ENCODE measurements at regions not wholly inside any gene's neighbourhood (a gene's known extent, or its start where the extent isn't known, plus 50 kb on each side); places are given as distances from the start of the nearest gene placed in this dataset.

- peak; percentile 23 to 46 (median 27) for DNase-seq
Observed at GRCh38 chr15:47945872-47946650, 174.7 kb upstream of the SLC24A5 start.

- DNase-seq, result no peak
Observed at GRCh38 chr15:47949815-47950214, 171.0 kb upstream of the SLC24A5 start.

DNA sequence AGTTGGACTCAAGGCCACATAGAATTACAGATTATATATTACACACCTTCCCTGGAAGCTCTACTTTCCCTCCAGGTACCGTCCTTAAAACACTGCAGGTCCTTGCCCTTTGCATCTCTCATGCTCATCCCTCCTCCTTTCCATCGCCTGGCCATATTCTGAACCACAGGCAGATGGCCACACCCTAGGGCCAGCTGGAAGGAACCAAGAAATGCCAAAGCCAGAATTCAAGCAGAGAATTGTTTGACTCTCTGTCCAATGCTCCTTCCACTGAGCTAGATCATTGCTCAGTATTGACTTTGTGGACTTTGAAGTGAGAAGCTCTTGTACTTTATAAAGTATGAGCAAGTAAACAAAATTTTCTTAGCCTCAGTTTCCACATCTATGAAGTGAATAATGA lies 170.3 kb upstream of the SLC24A5 start:
- DNase-seq, result no peak

DNA sequence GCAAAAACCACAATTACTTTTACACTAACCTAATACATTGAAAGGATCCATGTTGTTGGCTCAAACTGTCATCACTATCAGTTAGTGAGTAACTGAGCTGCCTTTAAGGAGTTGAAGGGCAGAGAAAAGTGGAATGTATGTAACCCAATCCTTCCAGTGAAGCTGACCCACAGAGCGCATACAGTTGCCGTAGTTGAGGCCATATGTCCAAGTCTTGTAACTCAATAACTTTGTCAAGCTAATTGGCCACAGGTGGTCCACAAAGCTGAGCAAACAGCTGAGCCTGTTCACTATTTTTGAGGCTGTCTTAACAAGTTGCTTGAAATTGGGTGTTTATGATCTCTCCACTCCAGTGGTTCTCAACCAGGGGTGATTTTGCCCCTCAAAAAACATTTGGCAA lies 169.0 kb upstream of the SLC24A5 start:
- peak in 2 of 3 donors; percentile 30 to 56 for DNase-seq

DNA sequence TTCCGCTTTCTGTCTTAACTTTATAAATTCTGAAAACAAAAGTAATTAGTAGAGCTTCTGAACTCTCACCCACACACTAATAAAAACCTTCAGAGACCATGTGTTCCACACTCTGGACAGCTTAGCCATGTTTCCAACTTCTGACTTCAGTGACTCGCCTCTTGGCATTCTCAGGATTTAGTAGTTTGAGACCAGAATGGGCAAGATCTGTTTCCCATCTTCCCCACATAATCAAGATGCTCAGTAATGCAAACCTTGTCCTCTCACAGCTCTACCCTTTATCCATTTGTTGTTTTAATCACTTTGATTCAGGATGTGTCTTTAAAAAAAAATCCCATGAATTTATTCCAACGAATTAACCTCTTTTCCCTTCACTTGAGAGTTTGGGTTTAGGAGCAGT lies 166.6 kb upstream of the SLC24A5 start:
- no peak for DNase-seq

GRCh38 chr15:47955021-47955420 lies 165.8 kb upstream of the SLC24A5 start:
- DNase-seq, result no peak

- no peak for DNase-seq
Observed at GRCh38 chr15:47959617-47960413, 161.0 kb upstream of the SLC24A5 start.

- no peak for DNase-seq
Observed at GRCh38 chr15:47961401-47962090, 159.2 kb upstream of the SLC24A5 start.

GRCh38 chr15:47963265-47963664 lies 157.5 kb upstream of the SLC24A5 start:
- no peak for DNase-seq

DNA sequence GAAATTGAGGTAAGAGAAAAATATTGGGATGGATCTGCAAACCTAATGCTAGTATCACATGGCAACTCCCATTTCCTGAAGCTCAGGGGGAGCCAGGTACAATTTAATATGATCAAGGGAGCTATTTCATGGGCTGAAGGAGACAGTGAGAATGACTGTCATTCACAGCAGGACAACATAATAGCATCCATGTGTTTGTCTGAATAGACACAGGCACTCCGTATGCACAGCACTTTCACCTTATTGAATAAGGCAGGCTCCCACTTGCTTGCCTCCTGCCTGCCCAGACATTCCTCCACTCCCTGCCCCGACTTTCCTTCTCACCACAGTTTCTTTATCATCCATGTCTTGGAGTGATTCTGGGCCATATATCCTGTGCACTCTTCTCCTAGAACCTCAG lies 156.6 kb upstream of the SLC24A5 start:
- no peak for DNase-seq

- DNase-seq, result no peak
Observed at GRCh38 chr15:47965297-47965696, 155.5 kb upstream of the SLC24A5 start.

GRCh38 chr15:47968593-47968992 lies 152.2 kb upstream of the SLC24A5 start:
- no peak for DNase-seq

DNA sequence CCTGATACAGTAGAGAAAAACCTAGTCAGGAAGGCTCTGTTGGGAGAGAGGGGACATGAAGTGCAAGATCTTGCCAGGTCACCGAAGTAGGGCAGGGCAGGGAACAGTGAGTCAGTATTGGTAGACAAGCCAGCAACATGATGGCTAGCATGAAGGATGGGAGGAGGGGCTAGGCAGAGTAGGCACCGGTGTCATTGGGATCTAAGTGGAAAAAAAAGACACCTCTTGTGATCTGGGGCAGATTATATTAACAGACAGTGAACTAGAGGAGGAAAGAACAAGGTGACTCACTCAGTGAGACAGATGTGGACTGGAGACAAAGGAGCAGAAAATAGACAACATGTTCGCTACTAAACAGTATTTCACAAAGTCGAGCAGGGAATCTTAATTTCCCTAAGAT lies 149.2 kb upstream of the SLC24A5 start:
- DNase-seq, result no peak

- DNase-seq, result no peak
Observed at GRCh38 chr15:47972738-47973137, 148.1 kb upstream of the SLC24A5 start.

- DNase-seq, result no peak
Observed at GRCh38 chr15:47974724-47975123, 146.1 kb upstream of the SLC24A5 start.

- DNase-seq, result no peak
Observed at GRCh38 chr15:47975427-47975826, 145.4 kb upstream of the SLC24A5 start.

GRCh38 chr15:47983533-47983932 lies 137.3 kb upstream of the SLC24A5 start:
- no peak for DNase-seq

GRCh38 chr15:47985568-47985967 lies 135.2 kb upstream of the SLC24A5 start:
- no peak for DNase-seq

- DNase-seq, result no peak
Observed at GRCh38 chr15:47987461-47987860, 133.3 kb upstream of the SLC24A5 start.

GRCh38 chr15:47987908-47988532 lies 132.8 kb upstream of the SLC24A5 start:
- peak; percentile 51 to 87 (median 70) for DNase-seq

DNA sequence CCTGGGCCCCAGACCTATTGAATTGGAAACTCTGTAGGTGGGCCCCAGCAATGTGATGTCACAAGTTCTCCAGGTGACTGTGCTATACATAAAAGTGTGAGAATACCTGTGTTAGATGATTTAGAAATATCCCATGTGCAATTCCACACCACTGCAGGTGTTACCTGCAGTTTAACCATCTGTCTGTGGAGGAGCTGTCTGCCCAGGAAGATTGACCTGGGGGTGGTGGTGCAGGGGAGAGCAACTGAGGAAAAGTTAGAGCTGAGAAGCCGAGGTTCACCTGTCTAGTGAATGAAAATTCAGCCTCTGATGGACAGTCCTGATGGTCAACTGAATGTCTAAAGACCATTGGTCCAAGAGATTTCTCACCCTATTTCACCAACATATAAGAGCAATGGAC lies 132.2 kb upstream of the SLC24A5 start:
- DNase-seq, result no peak

DNA sequence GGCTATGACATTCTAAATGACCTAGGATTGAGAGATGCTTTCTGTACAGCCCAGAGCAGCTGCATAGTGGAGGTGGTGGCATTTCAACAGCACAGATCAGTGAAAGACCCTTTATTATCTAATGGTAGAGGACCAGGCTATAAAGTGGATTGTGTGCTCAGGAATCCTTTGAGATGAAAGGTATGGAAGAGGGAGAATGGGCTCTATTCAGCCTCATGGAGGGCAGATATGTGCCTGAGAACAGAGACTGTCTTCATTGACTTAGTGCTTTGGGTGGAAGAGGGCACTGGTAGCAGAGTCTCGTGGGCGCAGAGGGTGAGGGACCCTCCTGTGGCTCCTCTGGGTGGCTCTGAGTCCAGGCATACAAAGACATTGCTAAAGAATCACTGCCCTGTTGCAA lies 130.0 kb upstream of the SLC24A5 start:
- no peak for DNase-seq
